ENCODE measurements at regions not wholly inside any gene's neighbourhood (a gene's known extent, or its start where the extent isn't known, plus 50 kb on each side); places are given as distances from the start of the nearest gene placed in this dataset.
A peak's percentile ranks its signal among the peaks of the same experiment; 100 is the strongest.

- H3K36me3 ChIP-seq (ENCODE audit: insufficient read depth, low read length): no peaks in the 10 kb centered on the region
- no peaks in the 10 kb centered on the region for H3K4me1 ChIP-seq (ENCODE audit: insufficient read depth, low read length, poor library complexity, severe bottlenecking)
- H2AFZ ChIP-seq (ENCODE audit: low read length): no peak overlapping the region
- no peak overlapping the region for H3K4me2 ChIP-seq (ENCODE audit: low read depth, low read length, poor library complexity, severe bottlenecking)
- H3F3A ChIP-seq (ENCODE audit: low read depth): no peaks in the 10 kb centered on the region
- H3K4me3 ChIP-seq (ENCODE audit: low read length, poor library complexity, severe bottlenecking): no peak overlapping the region
- no peak overlapping the region for H3K9ac ChIP-seq (ENCODE audit: low read depth, low read length, poor library complexity, severe bottlenecking)
- no peaks in the 10 kb centered on the region for H3K9me2 ChIP-seq (replicated peaks; ENCODE audit: low read depth, low read length)
- no peaks in the 10 kb centered on the region for H3K9me3 ChIP-seq (ENCODE audit: insufficient read depth, low read depth, low read length)
- no peaks in the 10 kb centered on the region for H4K20me1 ChIP-seq (ENCODE audit: insufficient read depth, low read length, poor library complexity, severe bottlenecking)
- no peaks in the 10 kb centered on the region for H3K27me3 ChIP-seq (ENCODE audit: insufficient read depth, low read length, poor library complexity, severe bottlenecking)
- no peaks in the 10 kb centered on the region for H3K79me2 ChIP-seq (ENCODE audit: insufficient read depth, low read length)
- TF ChIP-seq EZH2phosphoT487 (IDR thresholded peaks at IDR 0.05; ENCODE audit: borderline replicate concordance) (no peak), CTCF (conservative IDR thresholded peaks at IDR 0.05; ENCODE audit: low read length) (no peak)
Measured at GRCh38 chr1:55480029-55480795, 265.0 kb upstream of the USP24 start.

- Histone ChIP-seq H3K9me3 (ENCODE audit: insufficient read depth, low read depth, low read length) (no peaks in the 10 kb centered on the region), H3K9ac (ENCODE audit: low read depth, low read length, poor library complexity, severe bottlenecking) (no peak overlapping the region), H3K36me3 (ENCODE audit: insufficient read depth, low read length) (no peaks in the 10 kb centered on the region), H3K4me1 (ENCODE audit: insufficient read depth, low read length, poor library complexity, severe bottlenecking) (no peaks in the 10 kb centered on the region), H3K4me3 (ENCODE audit: low read length, poor library complexity, severe bottlenecking) (no peak overlapping the region), H3K27me3 (ENCODE audit: insufficient read depth, low read length, poor library complexity, severe bottlenecking) (no peaks in the 10 kb centered on the region), H3F3A (ENCODE audit: low read depth) (no peaks in the 10 kb centered on the region), H3K79me2 (ENCODE audit: insufficient read depth, low read length) (no peaks in the 10 kb centered on the region), H3K9me2 (replicated peaks; ENCODE audit: low read depth, low read length) (no peaks in the 10 kb centered on the region), H3K4me2 (ENCODE audit: low read depth, low read length, poor library complexity, severe bottlenecking) (no peak overlapping the region), H4K20me1 (ENCODE audit: insufficient read depth, low read length, poor library complexity, severe bottlenecking) (no peaks in the 10 kb centered on the region), H2AFZ (ENCODE audit: low read length) (no peak overlapping the region)
- TF ChIP-seq EZH2phosphoT487 (IDR thresholded peaks at IDR 0.05; ENCODE audit: borderline replicate concordance) (no peak), CTCF (conservative IDR thresholded peaks at IDR 0.05; ENCODE audit: low read length) (peak; percentile 65)
Measured at GRCh38 chr1:55478742-55479141, 263.6 kb upstream of the USP24 start.

GRCh38 chr1:55477953-55478352 lies 262.8 kb upstream of the USP24 start:
- H3K4me2 ChIP-seq (ENCODE audit: low read depth, low read length, poor library complexity, severe bottlenecking): no peak overlapping the region
- no peaks in the 10 kb centered on the region for H4K20me1 ChIP-seq (ENCODE audit: insufficient read depth, low read length, poor library complexity, severe bottlenecking)
- H3K36me3 ChIP-seq (ENCODE audit: insufficient read depth, low read length): no peaks in the 10 kb centered on the region
- no peak overlapping the region for H3K4me3 ChIP-seq (ENCODE audit: low read length, poor library complexity, severe bottlenecking)
- H3K79me2 ChIP-seq (ENCODE audit: insufficient read depth, low read length): no peaks in the 10 kb centered on the region
- H3K9me3 ChIP-seq (ENCODE audit: insufficient read depth, low read depth, low read length): no peaks in the 10 kb centered on the region
- no peaks in the 10 kb centered on the region for H3K9me2 ChIP-seq (replicated peaks; ENCODE audit: low read depth, low read length)
- no peaks in the 10 kb centered on the region for H3F3A ChIP-seq (ENCODE audit: low read depth)
- no peak for TF ChIP-seq EZH2phosphoT487 (IDR thresholded peaks at IDR 0.05; ENCODE audit: borderline replicate concordance)
- TF ChIP-seq CTCF (conservative IDR thresholded peaks at IDR 0.05; ENCODE audit: low read length): no peak
- H3K9ac ChIP-seq (ENCODE audit: low read depth, low read length, poor library complexity, severe bottlenecking): no peak overlapping the region
- H2AFZ ChIP-seq (ENCODE audit: low read length): no peak overlapping the region
- H3K4me1 ChIP-seq (ENCODE audit: insufficient read depth, low read length, poor library complexity, severe bottlenecking): no peaks in the 10 kb centered on the region
- no peaks in the 10 kb centered on the region for H3K27me3 ChIP-seq (ENCODE audit: insufficient read depth, low read length, poor library complexity, severe bottlenecking)

All from Loucy (cell line).